ENCODE measurements at regions not wholly inside any gene's neighbourhood (a gene's known extent, or its start where the extent isn't known, plus 50 kb on each side); places are given as distances from the start of the nearest gene placed in this dataset.

DNA sequence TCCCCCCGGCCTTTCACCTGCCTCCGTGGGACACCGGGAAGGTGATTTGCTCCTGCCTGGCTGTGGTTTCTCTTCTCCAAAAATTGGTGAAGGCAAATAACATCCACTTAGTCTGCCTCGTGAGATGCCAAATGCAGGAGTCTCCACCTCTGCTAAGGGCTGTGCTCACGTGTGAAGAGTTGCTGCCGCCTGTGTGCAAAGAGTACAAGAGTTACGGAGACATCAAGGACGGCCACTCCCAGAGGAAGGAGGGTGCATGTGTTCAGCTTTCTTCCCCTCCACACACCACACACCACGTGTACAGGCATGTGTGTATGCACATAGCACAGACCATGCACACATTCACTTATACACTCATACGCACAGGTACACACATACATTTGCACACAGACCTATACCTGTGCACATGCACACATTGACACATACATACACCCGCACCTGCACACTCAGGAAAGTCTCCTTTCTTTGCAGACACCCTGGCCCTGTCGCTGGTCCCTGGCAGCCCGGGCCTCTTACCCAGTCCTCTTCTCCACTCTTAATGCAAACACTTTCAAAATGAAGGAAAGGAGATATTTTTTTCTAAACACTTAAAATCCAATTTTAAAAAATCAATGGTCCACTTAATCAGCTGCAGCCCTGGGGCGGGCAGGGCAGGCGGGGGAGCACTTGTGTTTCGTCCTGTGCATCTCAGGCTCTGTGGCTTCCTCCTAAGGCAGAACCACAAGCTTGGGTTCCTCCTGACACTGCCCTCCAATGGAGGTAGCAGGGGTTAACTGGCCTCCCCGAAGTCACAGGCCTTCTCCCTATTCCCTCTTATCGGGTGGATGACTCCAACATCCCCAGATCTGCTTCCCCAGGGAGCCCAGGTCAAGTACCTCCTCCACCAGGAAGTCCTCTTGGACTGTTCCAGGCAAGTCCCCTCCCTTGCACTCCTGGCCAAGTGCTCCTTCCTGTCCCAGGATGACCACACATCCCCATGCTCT, 103.0 kb downstream of the CPZ start:
- H3K4me3 ChIP-seq (ENCODE audit: low read depth in 2 of 2, low read length in 2 of 2), result no peak overlapping the region
- ATAC-seq, result no peak
- no TSS peak for BruUV-seq (replicated peaks)
- no peaks in the 10 kb centered on the region; the same call in 1 of the 2 replicates for H3K27me3 ChIP-seq (ENCODE audit: control insufficient read depth, insufficient read depth, low read length)
- no peaks in the 10 kb centered on the region for H3K9me3 ChIP-seq (ENCODE audit: control insufficient read depth, insufficient read depth, low read depth, low read length)
- in situ Hi-C loops (cut with HindIII; ENCODE audit: low pct_unique_long_range_greater_than_20kb, low sequenced_read_pairs), result no loop called here
- ChIA-PET CTCF (no interaction called here), POLR2A (no interaction called here)
- intact Hi-C loops (cut with micrococcal nuclease; ENCODE audit: unreplicated experiment), result no loop called here
- no peaks in the 10 kb centered on the region for H3K4me1 ChIP-seq (ENCODE audit: control insufficient read depth, insufficient read depth, low read length)
- TF ChIP-seq, protein P1, sequence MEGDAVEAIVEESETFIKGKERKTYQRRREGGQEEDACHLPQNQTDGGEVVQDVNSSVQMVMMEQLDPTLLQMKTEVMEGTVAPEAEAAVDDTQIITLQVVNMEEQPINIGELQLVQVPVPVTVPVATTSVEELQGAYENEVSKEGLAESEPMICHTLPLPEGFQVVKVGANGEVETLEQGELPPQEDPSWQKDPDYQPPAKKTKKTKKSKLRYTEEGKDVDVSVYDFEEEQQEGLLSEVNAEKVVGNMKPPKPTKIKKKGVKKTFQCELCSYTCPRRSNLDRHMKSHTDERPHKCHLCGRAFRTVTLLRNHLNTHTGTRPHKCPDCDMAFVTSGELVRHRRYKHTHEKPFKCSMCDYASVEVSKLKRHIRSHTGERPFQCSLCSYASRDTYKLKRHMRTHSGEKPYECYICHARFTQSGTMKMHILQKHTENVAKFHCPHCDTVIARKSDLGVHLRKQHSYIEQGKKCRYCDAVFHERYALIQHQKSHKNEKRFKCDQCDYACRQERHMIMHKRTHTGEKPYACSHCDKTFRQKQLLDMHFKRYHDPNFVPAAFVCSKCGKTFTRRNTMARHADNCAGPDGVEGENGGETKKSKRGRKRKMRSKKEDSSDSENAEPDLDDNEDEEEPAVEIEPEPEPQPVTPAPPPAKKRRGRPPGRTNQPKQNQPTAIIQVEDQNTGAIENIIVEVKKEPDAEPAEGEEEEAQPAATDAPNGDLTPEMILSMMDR (IDR thresholded peaks at IDR 0.05), result no peak
- TF ChIP-seq POLR2AphosphoS5 (IDR thresholded peaks at IDR 0.05; ENCODE audit: low read depth, low read length) (no peak), TCF7L2 (IDR thresholded peaks at IDR 0.05; ENCODE audit: low read depth, low read length) (no peak), SIN3A (IDR thresholded peaks at IDR 0.05; ENCODE audit: borderline replicate concordance, insufficient read depth, low read depth, low read length) (no peak)
- TF ChIP-seq, protein P2, sequence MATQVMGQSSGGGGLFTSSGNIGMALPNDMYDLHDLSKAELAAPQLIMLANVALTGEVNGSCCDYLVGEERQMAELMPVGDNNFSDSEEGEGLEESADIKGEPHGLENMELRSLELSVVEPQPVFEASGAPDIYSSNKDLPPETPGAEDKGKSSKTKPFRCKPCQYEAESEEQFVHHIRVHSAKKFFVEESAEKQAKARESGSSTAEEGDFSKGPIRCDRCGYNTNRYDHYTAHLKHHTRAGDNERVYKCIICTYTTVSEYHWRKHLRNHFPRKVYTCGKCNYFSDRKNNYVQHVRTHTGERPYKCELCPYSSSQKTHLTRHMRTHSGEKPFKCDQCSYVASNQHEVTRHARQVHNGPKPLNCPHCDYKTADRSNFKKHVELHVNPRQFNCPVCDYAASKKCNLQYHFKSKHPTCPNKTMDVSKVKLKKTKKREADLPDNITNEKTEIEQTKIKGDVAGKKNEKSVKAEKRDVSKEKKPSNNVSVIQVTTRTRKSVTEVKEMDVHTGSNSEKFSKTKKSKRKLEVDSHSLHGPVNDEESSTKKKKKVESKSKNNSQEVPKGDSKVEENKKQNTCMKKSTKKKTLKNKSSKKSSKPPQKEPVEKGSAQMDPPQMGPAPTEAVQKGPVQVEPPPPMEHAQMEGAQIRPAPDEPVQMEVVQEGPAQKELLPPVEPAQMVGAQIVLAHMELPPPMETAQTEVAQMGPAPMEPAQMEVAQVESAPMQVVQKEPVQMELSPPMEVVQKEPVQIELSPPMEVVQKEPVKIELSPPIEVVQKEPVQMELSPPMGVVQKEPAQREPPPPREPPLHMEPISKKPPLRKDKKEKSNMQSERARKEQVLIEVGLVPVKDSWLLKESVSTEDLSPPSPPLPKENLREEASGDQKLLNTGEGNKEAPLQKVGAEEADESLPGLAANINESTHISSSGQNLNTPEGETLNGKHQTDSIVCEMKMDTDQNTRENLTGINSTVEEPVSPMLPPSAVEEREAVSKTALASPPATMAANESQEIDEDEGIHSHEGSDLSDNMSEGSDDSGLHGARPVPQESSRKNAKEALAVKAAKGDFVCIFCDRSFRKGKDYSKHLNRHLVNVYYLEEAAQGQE (IDR thresholded peaks at IDR 0.05; ENCODE audit: insufficient read depth in 1 of 2, low read depth in 2 of 2, low read length in 1 of 2), result no peak
- no peak for DNase-seq (ENCODE audit: low read depth, low spot score)
- no peak overlapping the region for H3K27ac ChIP-seq (ENCODE audit: low read length)
- H3K36me3 ChIP-seq (ENCODE audit: control insufficient read depth, insufficient read depth, low read length), result no peaks in the 10 kb centered on the region

DNA sequence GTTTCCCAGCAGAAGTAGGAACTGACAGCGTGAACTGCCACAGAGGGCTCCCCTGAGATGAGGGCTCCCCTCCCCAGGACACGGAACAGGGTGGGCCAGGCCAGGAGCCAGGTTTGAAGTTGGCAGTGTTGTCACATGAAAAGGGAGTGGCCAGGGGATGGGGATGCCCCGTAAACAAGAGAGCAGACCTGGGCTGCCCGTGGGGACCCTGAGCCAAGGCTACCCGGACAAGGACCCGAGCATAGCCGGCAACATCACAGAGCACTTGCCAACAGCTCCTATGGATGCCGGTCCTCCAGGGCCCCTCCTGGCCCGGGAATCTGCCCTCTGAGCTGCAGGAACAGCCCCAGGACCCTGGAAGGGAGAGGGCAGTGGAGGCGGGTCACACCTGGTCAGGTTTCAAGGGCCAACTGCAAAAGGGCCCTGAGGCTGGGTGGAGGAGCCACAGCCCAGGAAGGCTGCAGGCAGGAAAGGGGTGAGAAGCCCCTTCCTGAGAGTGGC, 102.1 kb downstream of the CPZ start:
- ChIA-PET POLR2A (no interaction called here), CTCF (no interaction called here)
- Histone ChIP-seq H3K27me3 (ENCODE audit: control insufficient read depth, insufficient read depth, low read length) (no peaks in the 10 kb centered on the region; the same call in 1 of the 2 replicates), H3K4me1 (ENCODE audit: control insufficient read depth, insufficient read depth, low read length) (no peaks in the 10 kb centered on the region), H3K36me3 (ENCODE audit: control insufficient read depth, insufficient read depth, low read length) (no peaks in the 10 kb centered on the region), H3K27ac (ENCODE audit: low read length) (no peak overlapping the region), H3K9me3 (ENCODE audit: control insufficient read depth, insufficient read depth, low read depth, low read length) (no peaks in the 10 kb centered on the region), H3K4me3 (ENCODE audit: low read depth in 2 of 2, low read length in 2 of 2) (no peak overlapping the region)
- ATAC-seq, result no peak
- in situ Hi-C loops (cut with HindIII; ENCODE audit: low pct_unique_long_range_greater_than_20kb, low sequenced_read_pairs) (no loop called here), intact Hi-C loops (cut with micrococcal nuclease; ENCODE audit: unreplicated experiment) (no loop called here)
- no peak for TF ChIP-seq TCF7L2 (IDR thresholded peaks at IDR 0.05; ENCODE audit: low read depth, low read length)
- TF ChIP-seq SIN3A (IDR thresholded peaks at IDR 0.05; ENCODE audit: borderline replicate concordance, insufficient read depth, low read depth, low read length), result no peak
- TF ChIP-seq, protein P1 (IDR thresholded peaks at IDR 0.05), result no peak
- no peak for TF ChIP-seq POLR2AphosphoS5 (IDR thresholded peaks at IDR 0.05; ENCODE audit: low read depth, low read length)
- no TSS peak for BruUV-seq (replicated peaks)
- DNase-seq (ENCODE audit: low read depth, low spot score), result no peak
